SK-N-SH (cell line): ENCODE measurements at regions not wholly inside any gene's neighbourhood (a gene's known extent, or its start where the extent isn't known, plus 50 kb on each side); places are given as distances from the start of the nearest gene placed in this dataset.

Experiments
- CHD2 ChIP-seq: fragments of 150-350 bp; IDR thresholded peaks from 2 replicates; pipeline ENCODE4 v1.6.1; 2018; ENCODE audit warnings: low read length; ENCODE audit not compliant: partially characterized antibody
- CTCF ChIP-seq: fragments of 200-600 bp; sonication (generic); IDR thresholded peaks from 2 replicates; pipeline ENCODE4 v1.6.1; 2017; ENCODE audit warnings: antibody characterized with exemption, mild to moderate bottlenecking, moderate library complexity
- MAX ChIP-seq: IDR thresholded peaks from 2 replicates; pipeline ENCODE4 v1.4.0; 2012; ENCODE audit warnings: low read depth
- POLR2AphosphoS5 ChIP-seq: IDR thresholded peaks from 2 replicates; pipeline ENCODE4 v1.6.1; 2012; ENCODE audit warnings: low read depth, low read length
- REST ChIP-seq: IDR thresholded peaks from 2 replicates; pipeline ENCODE4 v1.6.1; 2012; ENCODE audit warnings: mild to moderate bottlenecking, low read depth, low read length, moderate library complexity
- SIN3A ChIP-seq: IDR thresholded peaks from 2 replicates; pipeline ENCODE4 v1.6.1; 2012; ENCODE audit warnings: low read depth, mild to moderate bottlenecking, low read length, moderate library complexity, borderline replicate concordance
- USF1 ChIP-seq: IDR thresholded peaks from 2 replicates; pipeline ENCODE4 v1.4.0; 2012; ENCODE audit warnings: low read depth, borderline replicate concordance
- YY1 ChIP-seq: IDR thresholded peaks from 2 replicates; pipeline ENCODE4 v1.4.0; 2012; ENCODE audit warnings: low read depth, mild to moderate bottlenecking

GRCh38 chr1:191662746-191663145, 495.5 kb upstream of the RGS18 start:
- TF ChIP-seq CTCF (no peak), REST (no peak), YY1 (no peak), POLR2AphosphoS5 (no peak), USF1 (no peak), MAX (no peak), CHD2 (no peak), SIN3A (no peak)
